ENCODE measurements at regions not wholly inside any gene's neighbourhood (a gene's known extent, or its start where the extent isn't known, plus 50 kb on each side); places are given as distances from the start of the nearest gene placed in this dataset.

GRCh38 chr5:117652958-117653280 is 1078.3 kb upstream of the SEMA6A start (continued):
- TF ChIP-seq BCL3 (IDR thresholded peaks at IDR 0.05; ENCODE audit: borderline replicate concordance, insufficient read depth, low read depth, low read length, poor library complexity, severe bottlenecking) (no peak), PAX5 (IDR thresholded peaks at IDR 0.05; ENCODE audit: borderline replicate concordance, low read depth, low read length) (no peak), SIX5 (IDR thresholded peaks at IDR 0.05; ENCODE audit: low read depth, low read length, severe bottlenecking) (no peak), STAT3 (IDR thresholded peaks at IDR 0.05; ENCODE audit: low read depth, low read length) (no peak)

- H3K36me3 ChIP-seq (ENCODE audit: control insufficient read depth in 2 of 2, insufficient read depth in 2 of 2, low read length in 1 of 2) = no peaks in the 10 kb centered on the region
- no peaks in the 10 kb centered on the region for H3K9me3 ChIP-seq (replicated peaks; ENCODE audit: control insufficient read depth, insufficient read depth, low read length)
- FAIRE-seq (no peak), ATAC-seq (no peak), DNase-seq (ENCODE audit: low read depth, low spot score) (no peak)
- in situ Hi-C loops (cut with MboI) (no loop called here), intact Hi-C loops (cut with micrococcal nuclease; ENCODE audit: unreplicated experiment) (no loop called here)
- POLR2A ChIA-PET = no interaction called here
- H3K4me2 ChIP-seq (ENCODE audit: control insufficient read depth, insufficient read depth) = no peak overlapping the region
- SMC1A ChIA-PET (ENCODE audit: uncharacterized antibody, unreplicated experiment) = no interaction called here
- no peak overlapping the region for H3K4me3 ChIP-seq
- CTCF ChIA-PET = no interaction called here
- no peaks in the 10 kb centered on the region for H4K20me1 ChIP-seq (ENCODE audit: control insufficient read depth, insufficient read depth)
- WGBS (ENCODE audit: insufficient coverage, insufficient replicate concordance, low lambda C conversion rate, missing lambda C conversion rate) = 22% methylated on average over 4 of the region's 4 CpGs
- no peak overlapping the region for H2AFZ ChIP-seq (ENCODE audit: control insufficient read depth, low read depth, low read length)
- H3K4me1 ChIP-seq (ENCODE audit: control insufficient read depth, insufficient read depth, low read length) = no peaks in the 10 kb centered on the region
- no peak overlapping the region for H3K9ac ChIP-seq (ENCODE audit: control insufficient read depth, insufficient read depth, low read length)
- no TSS peak for BruUV-seq (replicated peaks)
- RAD21 ChIA-PET (ENCODE audit: unreplicated experiment) = no interaction called here
- no peaks in the 10 kb centered on the region for H3K27me3 ChIP-seq (replicated peaks in 1 of 2; ENCODE audit: control insufficient read depth in 2 of 2, insufficient read depth in 2 of 2, low read length in 1 of 2)
- TF ChIP-seq IKZF2 (IDR thresholded peaks at IDR 0.05) (no peak), SREBF1 (IDR thresholded peaks at IDR 0.05; ENCODE audit: low read length) (no peak), NBN (IDR thresholded peaks at IDR 0.05) (no peak), MYB (IDR thresholded peaks at IDR 0.05; ENCODE audit: borderline replicate concordance, low read depth, low read length) (no peak)
- H3K79me2 ChIP-seq (ENCODE audit: control insufficient read depth, insufficient read depth, low read length) = no peaks in the 10 kb centered on the region
- H3K27ac ChIP-seq (ENCODE audit: control insufficient read depth, insufficient read depth) = no peak overlapping the region
Measured at GRCh38 chr5:117652036-117652957, 1077.7 kb upstream of the SEMA6A start.

Data from GM12878 (cell line).